LNCAP (cell line): ENCODE measurements at regions not wholly inside any gene's neighbourhood (a gene's known extent, or its start where the extent isn't known, plus 50 kb on each side); places are given as distances from the start of the nearest gene placed in this dataset.

ENCODE experiments used
- CTCF ChIP-seq: fragments of 450-650 bp; IDR thresholded peaks from 2 replicates; pipeline ENCODE4 v1.5.1; 2017; ENCODE audit warnings: mild to moderate bottlenecking

GRCh38 chr7:16356301-16356958 is 64.9 kb downstream of the CRPPA start:
- no peak for TF ChIP-seq CTCF

GRCh38 chr7:16354573-16354972 is 66.8 kb downstream of the CRPPA start:
- TF ChIP-seq CTCF: no peak

- TF ChIP-seq CTCF: no peak
Measured at GRCh38 chr7:16353226-16353625, 68.1 kb downstream of the CRPPA start.

- no peak for TF ChIP-seq CTCF
Measured at GRCh38 chr7:16350634-16351033, 70.7 kb downstream of the CRPPA start.

- no peak for TF ChIP-seq CTCF
Measured at GRCh38 chr7:16348251-16348650, 73.1 kb downstream of the CRPPA start.

GRCh38 chr7:16347827-16348192 is 73.5 kb downstream of the CRPPA start:
- no peak for TF ChIP-seq CTCF

GRCh38 chr7:16347066-16347826 is 74.1 kb downstream of the CRPPA start:
- TF ChIP-seq CTCF: no peak
